GM18517 (cell line): ENCODE measurements at regions not wholly inside any gene's neighbourhood (a gene's known extent, or its start where the extent isn't known, plus 50 kb on each side); places are given as distances from the start of the nearest gene placed in this dataset.
"Not testable (repeated sequence)": the region's sequence is repeated elsewhere in the genome, so short reads cannot be mapped to it uniquely, and the experiment has no call there.

Source experiments
- ATAC-seq: cut with Tn5 transposase; IDR thresholded peaks from one replicate; pipeline ENCODE4 v1.9.1; 2021; ENCODE audit warnings: mild to moderate bottlenecking, moderate library complexity; ENCODE audit not compliant: unreplicated experiment

GRCh38 chr7:112669306-112669705, 120.9 kb downstream of the TMEM168 start:
- no peak for ATAC-seq

- no peak for ATAC-seq
Measured at GRCh38 chr7:112670193-112670592, 120.0 kb downstream of the TMEM168 start.

GRCh38 chr7:112678626-112679025, 111.6 kb downstream of the TMEM168 start:
- no peak for ATAC-seq

- ATAC-seq: not testable (repeated sequence)
Measured at GRCh38 chr7:112689466-112690177, 100.6 kb downstream of the TMEM168 start.

- ATAC-seq: no peak
Measured at GRCh38 chr7:112692333-112692732, 97.9 kb downstream of the TMEM168 start.

GRCh38 chr7:112697211-112697610, 93.0 kb downstream of the TMEM168 start:
- ATAC-seq: not testable (repeated sequence)

GRCh38 chr7:112699725-112700513, 90.3 kb downstream of the TMEM168 start:
- ATAC-seq: no peak

- no peak for ATAC-seq
Measured at GRCh38 chr7:112701456-112701855, 88.7 kb downstream of the TMEM168 start.

GRCh38 chr7:112707655-112708054, 82.5 kb downstream of the TMEM168 start:
- ATAC-seq: no peak

- ATAC-seq: no peak
Measured at GRCh38 chr7:112708236-112708635, 82.0 kb downstream of the TMEM168 start.
